Coronary artery (tissue), 2 donors: ENCODE measurements at regions not wholly inside any gene's neighbourhood (a gene's known extent, or its start where the extent isn't known, plus 50 kb on each side); places are given as distances from the start of the nearest gene placed in this dataset.

Source experiments
- DNase-seq: peaks from one replicate; pipeline ENCODE4 v3.0.0-alpha.2; 2017; ENCODE audit warnings: low spot score
- H3K27ac ChIP-seq, 2 donors: fragments of 200-600 bp; sonication (generic); one replicate each; pipeline ENCODE4 v1.5.1; 2016 to 2019
- H3K4me3 ChIP-seq: fragments of 200-600 bp; sonication (generic); 2 replicates; pipeline ENCODE4 v1.5.1; 2016; ENCODE audit warnings: mild to moderate bottlenecking, moderate library complexity
- TF ChIP-seq, protein P1 (sequence below): fragments of 200-600 bp; sonication (generic); IDR thresholded peaks from one replicate; pipeline ENCODE4 v1.5.1; 2019; ENCODE audit warnings: antibody characterized with exemption

DNA sequence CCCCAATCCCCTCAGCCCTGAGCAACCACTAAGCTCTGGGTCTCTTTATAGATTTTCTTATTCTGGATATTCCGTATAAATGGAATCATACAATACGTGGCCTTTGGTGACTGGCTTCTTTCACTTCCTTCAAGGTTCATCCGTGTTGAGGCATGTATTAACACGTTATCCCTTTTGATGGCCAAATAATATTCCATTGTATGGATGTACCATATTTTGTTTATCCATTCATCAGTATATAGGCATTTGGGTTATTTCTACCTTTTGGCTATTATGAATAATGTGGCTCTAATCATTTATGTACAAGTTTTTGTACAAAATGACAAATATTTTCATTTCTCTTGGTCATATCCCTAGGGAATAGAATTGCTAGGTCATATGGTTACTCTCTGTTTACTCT, 284.4 kb downstream of the FAM43A start:
- no peak for DNase-seq
- Histone ChIP-seq H3K4me3 (no peak overlapping the region), H3K27ac (no peak overlapping the region)
- TF ChIP-seq, protein P1, sequence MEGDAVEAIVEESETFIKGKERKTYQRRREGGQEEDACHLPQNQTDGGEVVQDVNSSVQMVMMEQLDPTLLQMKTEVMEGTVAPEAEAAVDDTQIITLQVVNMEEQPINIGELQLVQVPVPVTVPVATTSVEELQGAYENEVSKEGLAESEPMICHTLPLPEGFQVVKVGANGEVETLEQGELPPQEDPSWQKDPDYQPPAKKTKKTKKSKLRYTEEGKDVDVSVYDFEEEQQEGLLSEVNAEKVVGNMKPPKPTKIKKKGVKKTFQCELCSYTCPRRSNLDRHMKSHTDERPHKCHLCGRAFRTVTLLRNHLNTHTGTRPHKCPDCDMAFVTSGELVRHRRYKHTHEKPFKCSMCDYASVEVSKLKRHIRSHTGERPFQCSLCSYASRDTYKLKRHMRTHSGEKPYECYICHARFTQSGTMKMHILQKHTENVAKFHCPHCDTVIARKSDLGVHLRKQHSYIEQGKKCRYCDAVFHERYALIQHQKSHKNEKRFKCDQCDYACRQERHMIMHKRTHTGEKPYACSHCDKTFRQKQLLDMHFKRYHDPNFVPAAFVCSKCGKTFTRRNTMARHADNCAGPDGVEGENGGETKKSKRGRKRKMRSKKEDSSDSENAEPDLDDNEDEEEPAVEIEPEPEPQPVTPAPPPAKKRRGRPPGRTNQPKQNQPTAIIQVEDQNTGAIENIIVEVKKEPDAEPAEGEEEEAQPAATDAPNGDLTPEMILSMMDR: no peak

GRCh38 chr3:194971009-194971408, 285.3 kb downstream of the FAM43A start:
- DNase-seq: no peak
- TF ChIP-seq, protein P1: no peak

DNA sequence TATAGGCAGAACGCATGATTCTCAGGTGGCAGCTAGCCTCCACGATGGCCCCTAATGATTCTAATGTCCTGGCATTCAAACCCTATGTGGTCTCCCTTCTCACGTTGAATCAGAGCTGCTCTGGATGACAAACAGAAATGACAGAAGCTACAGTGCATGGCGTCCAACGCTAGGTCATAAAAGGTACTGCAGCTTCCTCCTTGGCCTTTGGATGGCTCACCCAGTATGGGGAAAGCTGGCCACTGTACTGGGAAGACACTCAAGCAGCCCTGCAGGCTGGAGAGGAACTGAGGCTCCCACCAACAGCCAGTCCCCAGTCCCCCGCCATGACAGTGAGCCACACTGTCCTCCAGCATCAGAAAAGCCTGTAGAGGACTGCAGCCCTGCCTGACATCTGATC, 286.3 kb downstream of the FAM43A start:
- DNase-seq: no peak
- no peak overlapping the region for H3K4me3 ChIP-seq
- no peak overlapping the region for H3K27ac ChIP-seq
- TF ChIP-seq, protein P1: no peak

More at GRCh38 chr3:194971009-194971408, 285.3 kb downstream of the FAM43A start:
- Histone ChIP-seq H3K27ac (no peak overlapping the region), H3K4me3 (no peak overlapping the region)

DNA sequence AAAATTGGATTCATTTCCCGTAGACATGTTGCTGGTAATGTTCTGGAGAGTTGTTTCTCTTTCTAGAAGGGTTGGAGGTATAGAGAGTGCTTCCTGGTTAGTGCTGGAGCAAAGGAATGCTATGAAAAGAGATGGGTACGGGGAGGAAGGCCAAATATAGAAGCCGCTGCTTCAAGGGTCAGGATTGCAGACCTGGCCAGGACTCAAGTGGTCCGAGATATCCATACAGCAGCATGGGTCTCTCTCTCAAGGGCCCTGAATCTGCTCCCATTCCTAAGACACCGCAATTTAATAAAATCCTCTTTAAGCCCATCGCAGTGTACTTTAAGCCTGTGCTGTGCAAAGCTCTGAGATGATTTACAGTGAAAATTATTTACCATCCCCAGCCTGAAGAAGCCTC, 287.0 kb downstream of the FAM43A start:
- TF ChIP-seq, protein P1: no peak
- Histone ChIP-seq H3K27ac (no peak overlapping the region), H3K4me3 (no peak overlapping the region)
- DNase-seq: no peak

GRCh38 chr3:194973366-194974000, 287.8 kb downstream of the FAM43A start:
- no peak for DNase-seq
- TF ChIP-seq, protein P1: no peak
- no peak overlapping the region for H3K27ac ChIP-seq
- H3K4me3 ChIP-seq: no peak overlapping the region

GRCh38 chr3:194974468-194975135, 288.9 kb downstream of the FAM43A start:
- H3K27ac ChIP-seq: no peak overlapping the region
- no peak overlapping the region for H3K4me3 ChIP-seq
- peak; percentile 54 for DNase-seq
- TF ChIP-seq, protein P1: no peak

DNA sequence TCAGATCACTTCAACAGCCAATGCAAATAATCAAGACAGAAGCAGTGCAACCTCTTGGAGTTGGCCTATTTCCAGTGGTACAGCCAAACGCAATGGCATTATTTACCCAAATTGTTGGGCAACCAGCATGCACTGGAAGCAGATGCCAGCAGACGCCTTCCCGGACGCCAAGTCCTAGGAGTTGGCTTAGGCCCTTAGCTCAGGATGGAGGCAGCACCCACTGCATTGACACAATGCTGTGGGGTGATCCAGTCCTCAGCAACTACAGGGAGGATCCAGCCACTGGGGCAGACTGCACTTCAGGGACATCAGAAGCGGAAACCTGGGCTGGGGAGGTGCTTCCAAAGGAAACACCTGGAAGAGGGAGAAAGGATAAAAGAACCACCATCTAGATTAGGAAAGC, 290.4 kb downstream of the FAM43A start:
- H3K27ac ChIP-seq: peak overlapping the region in 1 of 2 donors; percentile 30
- no peak overlapping the region for H3K4me3 ChIP-seq
- TF ChIP-seq, protein P1: no peak
- DNase-seq: no peak
